Fibroblast of lung (primary cell): ENCODE measurements at regions not wholly inside any gene's neighbourhood (a gene's known extent, or its start where the extent isn't known, plus 50 kb on each side); places are given as distances from the start of the nearest gene placed in this dataset.

Experiments
- CTCF ChIP-seq, 2 donors: IDR thresholded peaks in 1 of 2; conservative IDR thresholded peaks in 1 of 2; 1 replicate in 1 of 2; 2 replicates in 1 of 2; pipeline ENCODE4 v1.5.1; 2011 to 2012; ENCODE audit warnings: low read length in 2 of 2, control low read depth in 1 of 2, inconsistent platforms in 1 of 2, low read depth in 1 of 2, mild to moderate bottlenecking in 1 of 2
- EZH2 ChIP-seq: IDR thresholded peaks from 2 replicates; pipeline ENCODE4 v1.5.1; 2012; ENCODE audit warnings: low read length, control low read depth, mild to moderate bottlenecking; ENCODE audit errors: missing control alignments

- TF ChIP-seq EZH2 (no peak), CTCF (conservative IDR thresholded peaks at IDR 0.05 in 1 of 2, IDR thresholded peaks at IDR 0.05 in 1 of 2; ENCODE audit: low read depth in 1 of 2, low read length in 2 of 2) (no peak)
Observed at GRCh38 chr1:2936559-2937515, 84.4 kb upstream of the ACTRT2 start.
